ENCODE measurements at regions not wholly inside any gene's neighbourhood (a gene's known extent, or its start where the extent isn't known, plus 50 kb on each side); places are given as distances from the start of the nearest gene placed in this dataset.

DNA sequence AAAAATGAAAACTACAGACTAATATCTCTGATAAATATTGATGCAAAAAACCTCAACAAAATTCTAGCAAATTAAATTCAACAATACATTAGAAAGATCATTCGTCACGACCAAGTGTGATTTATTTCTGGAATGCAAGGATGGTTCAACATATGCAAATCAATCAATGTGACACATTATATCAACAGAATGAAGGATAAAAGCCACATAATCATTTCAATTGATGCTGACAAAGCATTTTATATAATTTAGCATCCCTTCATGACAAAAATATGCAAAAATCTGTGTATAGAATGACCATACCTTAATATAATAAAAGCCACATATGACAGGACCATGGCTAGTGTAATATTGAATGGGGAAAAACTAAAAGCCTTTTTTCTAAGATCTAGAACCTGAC is 457.2 kb upstream of the SPANXN1 start:
- no peak overlapping the region for H3K4me3 Mint-ChIP-seq
- Histone ChIP-seq H3K79me1 (ENCODE audit: insufficient read depth, low read depth, low read length, poor library complexity, severe bottlenecking) (no peaks in the 10 kb centered on the region), H2BK15ac (ENCODE audit: low read depth, low read length) (no peak overlapping the region), H4K91ac (ENCODE audit: insufficient read length, low read depth, low read length) (no peak overlapping the region), H4K20me1 (ENCODE audit: control insufficient read depth, insufficient read depth, insufficient read length) (no peaks in the 10 kb centered on the region), H3K27ac (ENCODE audit: insufficient read length, low read depth, low read length) (no peak overlapping the region), H3K56ac (ENCODE audit: insufficient read length, low read depth, low read length) (no peak overlapping the region), H3K4me1 (ENCODE audit: insufficient read depth, low read length) (no peaks in the 10 kb centered on the region), H4K5ac (ENCODE audit: insufficient read length, low read depth, low read length) (no peak overlapping the region), H3K23me2 (ENCODE audit: insufficient read length, low read depth, low read length, poor library complexity, severe bottlenecking) (no peaks in the 10 kb centered on the region), H3K9ac (ENCODE audit: extremely low read depth, insufficient read length, low read length) (no peak overlapping the region), H4K8ac (replicated peaks; ENCODE audit: insufficient read length, low read depth, low read length) (no peak overlapping the region), H3K9me3 (ENCODE audit: control insufficient read depth, low read depth, low read length) (peaks cover 11% of the 10 kb centered on the region), H3K14ac (ENCODE audit: insufficient read depth, low read length) (no peak overlapping the region), H3K18ac (ENCODE audit: insufficient read length, low read depth, low read length) (no peak overlapping the region), H3K4me2 (ENCODE audit: insufficient read depth, insufficient read length, low read length) (no peak overlapping the region), H3T11ph (ENCODE audit: low read length) (no peak overlapping the region), H3K23ac (ENCODE audit: insufficient read length, low read depth, low read length) (no peak overlapping the region), H3K4ac (ENCODE audit: low read depth, low read length) (no peak overlapping the region), H2BK20ac (ENCODE audit: low read depth, low read length, poor library complexity, severe bottlenecking) (no peak overlapping the region), H2AK5ac (ENCODE audit: insufficient read length, low read length) (no peak overlapping the region), H2BK5ac (ENCODE audit: insufficient read length, low read length) (no peak overlapping the region), H2BK12ac (ENCODE audit: insufficient read length, low read depth, low read length) (no peak overlapping the region), H3K79me2 (ENCODE audit: insufficient read depth, low read length) (no peaks in the 10 kb centered on the region), H2AFZ (ENCODE audit: low read length) (no peak overlapping the region), H2BK120ac (ENCODE audit: low read depth, low read length, poor library complexity, severe bottlenecking) (no peak overlapping the region), H3K27me3 (ENCODE audit: insufficient read depth, low read length) (no peaks in the 10 kb centered on the region)
- TF ChIP-seq, protein P1, sequence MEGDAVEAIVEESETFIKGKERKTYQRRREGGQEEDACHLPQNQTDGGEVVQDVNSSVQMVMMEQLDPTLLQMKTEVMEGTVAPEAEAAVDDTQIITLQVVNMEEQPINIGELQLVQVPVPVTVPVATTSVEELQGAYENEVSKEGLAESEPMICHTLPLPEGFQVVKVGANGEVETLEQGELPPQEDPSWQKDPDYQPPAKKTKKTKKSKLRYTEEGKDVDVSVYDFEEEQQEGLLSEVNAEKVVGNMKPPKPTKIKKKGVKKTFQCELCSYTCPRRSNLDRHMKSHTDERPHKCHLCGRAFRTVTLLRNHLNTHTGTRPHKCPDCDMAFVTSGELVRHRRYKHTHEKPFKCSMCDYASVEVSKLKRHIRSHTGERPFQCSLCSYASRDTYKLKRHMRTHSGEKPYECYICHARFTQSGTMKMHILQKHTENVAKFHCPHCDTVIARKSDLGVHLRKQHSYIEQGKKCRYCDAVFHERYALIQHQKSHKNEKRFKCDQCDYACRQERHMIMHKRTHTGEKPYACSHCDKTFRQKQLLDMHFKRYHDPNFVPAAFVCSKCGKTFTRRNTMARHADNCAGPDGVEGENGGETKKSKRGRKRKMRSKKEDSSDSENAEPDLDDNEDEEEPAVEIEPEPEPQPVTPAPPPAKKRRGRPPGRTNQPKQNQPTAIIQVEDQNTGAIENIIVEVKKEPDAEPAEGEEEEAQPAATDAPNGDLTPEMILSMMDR (conservative IDR thresholded peaks at IDR 0.05) = no peak
- WGBS (ENCODE audit: extremely low coverage, insufficient read length, low lambda C conversion rate) = no CpG with 5 or more reads among the region's 2 CpGs
- no peaks in the 10 kb centered on the region for H3K27me3 Mint-ChIP-seq (ENCODE audit: low read depth)
- no peak for DNase-seq
- H3K27ac Mint-ChIP-seq = no peak overlapping the region
- H3K9me3 Mint-ChIP-seq = peaks cover 82 to 87% of the 10 kb centered on the region in 2 experiments
- H3K36me3 Mint-ChIP-seq (ENCODE audit: insufficient read depth in 1 of 3, low read depth in 3 of 3) = peaks cover 7 to 23% (median 8%) of the 10 kb centered on the region in 3 experiments; a peak in 5 of 7 replicates
- H3K4me1 Mint-ChIP-seq = peaks cover 2 to 3% of the 10 kb centered on the region in 2 experiments; a peak in 2 of 4 replicates

Data from H9 (cell line).